ENCODE measurements at regions not wholly inside any gene's neighbourhood (a gene's known extent, or its start where the extent isn't known, plus 50 kb on each side); places are given as distances from the start of the nearest gene placed in this dataset.

DNA sequence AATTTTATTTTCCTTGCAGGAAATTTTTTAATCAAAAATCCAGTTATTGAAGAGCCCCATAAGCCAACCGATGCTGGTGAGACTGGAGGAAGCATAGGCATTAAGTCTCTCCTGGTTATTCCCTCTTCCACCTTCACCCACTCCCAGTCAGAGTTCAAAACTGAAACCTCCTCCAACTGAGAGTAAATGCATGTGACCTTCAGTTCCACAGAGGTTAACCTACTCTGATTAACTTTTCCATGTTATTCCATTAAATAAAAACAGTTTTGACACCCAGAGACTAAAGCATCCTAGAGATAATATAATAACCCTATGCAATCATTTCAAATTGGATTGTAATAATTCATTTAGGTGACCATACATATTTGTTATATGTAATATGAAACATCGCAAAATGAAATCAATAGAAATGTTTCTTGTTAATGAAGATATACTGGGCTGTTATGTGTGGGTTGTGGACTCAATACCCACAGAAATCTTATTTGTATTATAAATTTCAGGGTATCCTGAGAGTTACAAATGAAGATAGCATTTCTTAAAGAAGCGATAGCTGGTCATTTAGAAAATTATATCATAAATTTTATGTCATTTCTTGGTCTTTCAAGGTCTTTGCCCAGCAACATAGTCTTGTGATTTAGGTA is 376.5 kb downstream of the SETD4 start:
- TF ChIP-seq CTCF (IDR thresholded peaks at IDR 0.05; ENCODE audit: extremely low read depth in 1 of 2, insufficient read depth in 1 of 2, low read depth in 1 of 2, low read length in 2 of 2) (no peak), FOS (IDR thresholded peaks at IDR 0.05; ENCODE audit: borderline replicate concordance, insufficient read depth, low read length) (no peak), EZH2 (IDR thresholded peaks at IDR 0.05; ENCODE audit: borderline replicate concordance, low read depth, low read length, severe bottlenecking) (no peak), POLR2AphosphoS5 (IDR thresholded peaks at IDR 0.05; ENCODE audit: insufficient read depth, low read depth, low read length) (no peak), POLR2A (IDR thresholded peaks at IDR 0.05; ENCODE audit: low read depth, low read length) (no peak), GATA2 (IDR thresholded peaks at IDR 0.05; ENCODE audit: insufficient read depth, insufficient read length, low read depth, low read length) (no peak)
- TF ChIP-seq, protein P1, sequence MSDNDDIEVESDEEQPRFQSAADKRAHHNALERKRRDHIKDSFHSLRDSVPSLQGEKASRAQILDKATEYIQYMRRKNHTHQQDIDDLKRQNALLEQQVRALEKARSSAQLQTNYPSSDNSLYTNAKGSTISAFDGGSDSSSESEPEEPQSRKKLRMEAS (IDR thresholded peaks at IDR 0.05; ENCODE audit: insufficient read depth, insufficient read length): no peak

Data from endothelial cell of umbilical vein (primary cell).